HepG2 (cell line): ENCODE measurements at regions not wholly inside any gene's neighbourhood (a gene's known extent, or its start where the extent isn't known, plus 50 kb on each side); places are given as distances from the start of the nearest gene placed in this dataset.

Experiments
- ATAC-seq: fragments of 200-7000 bp; cut with Tn5 transposase; 3 replicates; pipeline ENCODE4 v1.9.1; 2020; ENCODE audit warnings: mild to moderate bottlenecking, moderate library complexity
- BruUV-seq: library from RNA; stranded (reverse); fragments of 400-500 nt; replicated peaks from 2 replicates; lab custom pipeline; 2021; lab: Mats Ljungman, UMichigan
- CTCF ChIA-PET: fragments of 300-600 bp; formaldehyde crosslinking; extraction: SDS; loops from one replicate; lab custom pipeline; 2021; ENCODE audit warnings: low total read pairs, inconsistent platforms, low intra/inter-chr PET ratio; lab: Yijun Ruan, JAX
- POLR2A ChIA-PET: fragments of 350-600 bp; sonication (Branson Sonifier 250); formaldehyde crosslinking; loops from one replicate; lab custom pipeline; 2020; ENCODE audit warnings: antibody characterized with exemption, inconsistent platforms; lab: Yijun Ruan, JAX
- DNase-seq: peaks from one replicate; pipeline ENCODE4 v3.0.0-alpha.2; 2015; ENCODE audit warnings: low spot score
- FAIRE-seq: peaks from 3 replicates; lab custom pipeline; 2011; peaks lifted over from hg19 to GRCh38; lab: Jason Lieb, UNC
- H2AFZ ChIP-seq: one replicate; pipeline ENCODE4 v1.6.1; 2011; ENCODE audit warnings: low read length, inconsistent platforms
- H3K27ac ChIP-seq: fragments of 300-600 bp; 3 replicates; pipeline ENCODE4 v1.8.0; 2011; ENCODE audit warnings: mixed run types, mild to moderate bottlenecking, mixed read lengths, low read length, inconsistent platforms; ENCODE audit not compliant: insufficient read depth; ENCODE audit errors: extremely low read length
- H3K27me3 ChIP-seq, 2 experiments: fragments of 200-600 bp in 1 of 2; 2 replicates in 1 of 2; 3 replicates in 1 of 2; pipeline versions ENCODE4 v1.6.0 to v1.8.0; 2011; ENCODE audit warnings: low read length in 2 of 2, mild to moderate bottlenecking in 2 of 2, moderate library complexity in 2 of 2, inconsistent platforms in 1 of 2; ENCODE audit not compliant: insufficient read depth in 2 of 2, control insufficient read depth in 1 of 2
- H3K36me3 ChIP-seq, 2 experiments: fragments of 200-600 bp in 1 of 2; replicated peaks in 1 of 2; 2 replicates in 1 of 2; 3 replicates in 1 of 2; pipeline versions ENCODE4 v1.5.1 to v1.8.0; 2011; ENCODE audit warnings: low read length in 2 of 2, inconsistent platforms in 1 of 2; ENCODE audit not compliant: insufficient read depth in 2 of 2, control insufficient read depth in 1 of 2
- H3K4me1 ChIP-seq: 2 replicates; pipeline ENCODE4 v1.5.1; 2012; ENCODE audit warnings: low read length, inconsistent platforms; ENCODE audit not compliant: insufficient read depth
- H3K4me2 ChIP-seq: 2 replicates; pipeline ENCODE4 v1.6.0; 2011; ENCODE audit warnings: low read depth, low read length, inconsistent platforms
- H3K4me3 ChIP-seq, 3 experiments: fragments of 200-600 bp in 1 of 3; sonication (generic), shearing (Covaris generic) in 1 of 3; replicated peaks in 1 of 3; 2 replicates each; pipeline ENCODE4 v1.5.1; 2011 to 2016; ENCODE audit warnings: low read length in 3 of 3, inconsistent platforms in 2 of 3, low read depth in 2 of 3, mild to moderate bottlenecking in 2 of 3, control low read depth in 1 of 3, mixed read lengths in 1 of 3; ENCODE audit not compliant: insufficient read depth in 1 of 3
- H3K79me2 ChIP-seq: one replicate; pipeline ENCODE4 v1.6.1; 2011; ENCODE audit warnings: low read length, inconsistent platforms; ENCODE audit not compliant: insufficient read depth
- H3K9ac ChIP-seq: 2 replicates; pipeline ENCODE4 v1.6.0; 2011; ENCODE audit warnings: mild to moderate bottlenecking, low read depth, low read length, inconsistent platforms; ENCODE audit not compliant: insufficient read depth
- H3K9me3 ChIP-seq: 2 replicates; pipeline ENCODE4 v1.5.1; 2012; ENCODE audit warnings: mild to moderate bottlenecking, low read length
- H4K20me1 ChIP-seq: 2 replicates; pipeline ENCODE4 v1.6.0; 2011; ENCODE audit warnings: inconsistent platforms, mild to moderate bottlenecking, low read length, moderate library complexity; ENCODE audit not compliant: insufficient read depth
- ARNT ChIP-seq: fragments of 450-650 bp; IDR thresholded peaks from 2 replicates; pipeline ENCODE4 v1.6.1; 2017
- ARNTL ChIP-seq: sonication (generic); formaldehyde crosslinking; IDR thresholded peaks from 2 replicates; pipeline ENCODE4 v1.4.0; 2020; ENCODE audit warnings: mild to moderate bottlenecking, missing genetic modification reagents
- NFE2 ChIP-seq: sonication (generic); formaldehyde crosslinking; IDR thresholded peaks from 2 replicates; pipeline ENCODE4 v1.4.0; 2020; ENCODE audit warnings: missing genetic modification reagents
- POLR2AphosphoS2 ChIP-seq: IDR thresholded peaks from 2 replicates; pipeline ENCODE4 v1.6.1; 2011; ENCODE audit warnings: low read depth, low read length, improper control_type of control experiment
- RCOR2 ChIP-seq: IDR thresholded peaks from 2 replicates; pipeline ENCODE4 v1.6.1; 2016; ENCODE audit warnings: missing biosample characterization, missing genetic modification reagents
- TEAD2 ChIP-seq: sonication (generic); formaldehyde crosslinking; IDR thresholded peaks from 2 replicates; pipeline ENCODE4 v1.9.0; 2021; ENCODE audit warnings: missing genetic modification reagents
- TFDP2 ChIP-seq: sonication (generic); formaldehyde crosslinking; IDR thresholded peaks from 2 replicates; pipeline ENCODE4 v1.4.0; 2020; ENCODE audit warnings: missing genetic modification reagents
- ZBTB39 ChIP-seq: sonication (generic); formaldehyde crosslinking; IDR thresholded peaks from 2 replicates; pipeline ENCODE4 v1.5.0; 2020; ENCODE audit warnings: missing genetic modification reagents
- ZEB1 ChIP-seq: IDR thresholded peaks from 2 replicates; pipeline ENCODE4 v1.6.1; 2012; ENCODE audit warnings: mild to moderate bottlenecking, low read depth, inconsistent platforms; ENCODE audit not compliant: insufficient replicate concordance
- ZFP36 ChIP-seq: fragments of 150-350 bp; IDR thresholded peaks from 2 replicates; pipeline ENCODE4 v1.6.1; 2018; ENCODE audit warnings: borderline replicate concordance, low read length, low read depth; ENCODE audit not compliant: partially characterized antibody
- ZMYM4 ChIP-seq: sonication (generic); formaldehyde crosslinking; IDR thresholded peaks from 2 replicates; pipeline ENCODE4 v1.8.1; 2023; ENCODE audit warnings: mild to moderate bottlenecking, missing genetic modification reagents
- ZNF605 ChIP-seq: sonication (generic); formaldehyde crosslinking; IDR thresholded peaks from 2 replicates; pipeline ENCODE4 v1.8.0; 2022; ENCODE audit warnings: mild to moderate bottlenecking, missing genetic modification reagents
- ZNF720 ChIP-seq: sonication (generic); formaldehyde crosslinking; IDR thresholded peaks from 2 replicates; pipeline ENCODE4 v1.4.0; 2020; ENCODE audit warnings: missing genetic modification reagents
- ZNF776 ChIP-seq: sonication (generic); formaldehyde crosslinking; IDR thresholded peaks from 2 replicates; pipeline ENCODE4 v1.4.0; 2020; ENCODE audit warnings: mild to moderate bottlenecking, missing genetic modification reagents
- ZSCAN29 ChIP-seq: sonication (generic); formaldehyde crosslinking; conservative IDR thresholded peaks from 2 replicates; pipeline ENCODE4 v1.4.0; 2020; ENCODE audit warnings: mild to moderate bottlenecking, missing genetic modification reagents
- WGBS: methylation state at CpG from one replicate; pipeline ENCODE4 v1.1.6; 2017; ENCODE audit warnings: low lambda C conversion rate; 5-methylcytosine and 5-hydroxymethylcytosine counted together
- in situ Hi-C: cut with HindIII; loops from 2 replicates; pipeline ENCODE4 v1.10.0; 2017; ENCODE audit warnings: low pct_unique_long_range_greater_than_20kb; ENCODE audit not compliant: extremely low pct_ligation_motif_present
- intact Hi-C: fragments of 100-400 bp; cut with micrococcal nuclease; formaldehyde crosslinking; loops from one replicate; pipeline ENCODE4 v1.10.0; 2022; ENCODE audit not compliant: unreplicated experiment
- TF ChIP-seq, protein P1 (sequence below): sonication (generic); formaldehyde crosslinking; IDR thresholded peaks from 2 replicates; pipeline ENCODE4 v1.4.0; 2020; ENCODE audit warnings: low read depth, mild to moderate bottlenecking, missing genetic modification reagents

- H3K27ac ChIP-seq = no peak overlapping the region
- H3K27me3 ChIP-seq = no peaks in the 10 kb centered on the region; a peak in 1 of 5 replicates
- CTCF ChIA-PET = no interaction called here
- WGBS = 31% methylated on average over 3 of the region's 3 CpGs
- no TSS peak for BruUV-seq
- no peaks in the 10 kb centered on the region for H4K20me1 ChIP-seq
- no peak for FAIRE-seq
- H3K4me2 ChIP-seq = no peak overlapping the region
- H3K9me3 ChIP-seq = peaks cover 72% of the 10 kb centered on the region
- in situ Hi-C loops (no loop called here), intact Hi-C loops (no loop called here)
- no peaks in the 10 kb centered on the region for H3K4me1 ChIP-seq
- no peak for DNase-seq
- no peak overlapping the region for H2AFZ ChIP-seq
- POLR2A ChIA-PET = no interaction called here
- TF ChIP-seq RCOR2 = no peak
- TF ChIP-seq TFDP2 (CRISPR knock-in tag) = no peak
- TF ChIP-seq ZNF776 = no peak
- TF ChIP-seq ZEB1 = no peak
- no peak for TF ChIP-seq ZFP36
- TF ChIP-seq NFE2 = no peak
- no peak for TF ChIP-seq ZSCAN29 (CRISPR knock-in tag)
- TF ChIP-seq ZNF605 = no peak
- TF ChIP-seq ZNF720 (CRISPR knock-in tag) = no peak
- no peak for TF ChIP-seq ZBTB39
- no peak for TF ChIP-seq ARNT
- TF ChIP-seq, protein P1, sequence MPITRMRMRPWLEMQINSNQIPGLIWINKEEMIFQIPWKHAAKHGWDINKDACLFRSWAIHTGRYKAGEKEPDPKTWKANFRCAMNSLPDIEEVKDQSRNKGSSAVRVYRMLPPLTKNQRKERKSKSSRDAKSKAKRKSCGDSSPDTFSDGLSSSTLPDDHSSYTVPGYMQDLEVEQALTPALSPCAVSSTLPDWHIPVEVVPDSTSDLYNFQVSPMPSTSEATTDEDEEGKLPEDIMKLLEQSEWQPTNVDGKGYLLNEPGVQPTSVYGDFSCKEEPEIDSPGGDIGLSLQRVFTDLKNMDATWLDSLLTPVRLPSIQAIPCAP (CRISPR knock-in tag) = no peak
- no peak for TF ChIP-seq ZMYM4 (CRISPR knock-in tag)
- no peak for TF ChIP-seq TEAD2 (CRISPR knock-in tag)
- no peak for TF ChIP-seq ARNTL
- TF ChIP-seq POLR2AphosphoS2 = no peak
- no peak overlapping the region for H3K9ac ChIP-seq
- no peaks in the 10 kb centered on the region for H3K79me2 ChIP-seq
- H3K4me3 ChIP-seq = no peak overlapping the region
- ATAC-seq = no peak
- H3K36me3 ChIP-seq = no peaks in the 10 kb centered on the region
Measured at GRCh38 chr10:10663622-10664021, 354.1 kb upstream of the CELF2 start.
